G401.6 (cell line): ENCODE measurements at regions not wholly inside any gene's neighbourhood (a gene's known extent, or its start where the extent isn't known, plus 50 kb on each side); places are given as distances from the start of the nearest gene placed in this dataset.

ENCODE experiments used
- FAIRE-seq: peaks from 2 replicates; lab custom pipeline; 2012; peaks lifted over from hg19 to GRCh38; lab: Jason Lieb, UNC

DNA sequence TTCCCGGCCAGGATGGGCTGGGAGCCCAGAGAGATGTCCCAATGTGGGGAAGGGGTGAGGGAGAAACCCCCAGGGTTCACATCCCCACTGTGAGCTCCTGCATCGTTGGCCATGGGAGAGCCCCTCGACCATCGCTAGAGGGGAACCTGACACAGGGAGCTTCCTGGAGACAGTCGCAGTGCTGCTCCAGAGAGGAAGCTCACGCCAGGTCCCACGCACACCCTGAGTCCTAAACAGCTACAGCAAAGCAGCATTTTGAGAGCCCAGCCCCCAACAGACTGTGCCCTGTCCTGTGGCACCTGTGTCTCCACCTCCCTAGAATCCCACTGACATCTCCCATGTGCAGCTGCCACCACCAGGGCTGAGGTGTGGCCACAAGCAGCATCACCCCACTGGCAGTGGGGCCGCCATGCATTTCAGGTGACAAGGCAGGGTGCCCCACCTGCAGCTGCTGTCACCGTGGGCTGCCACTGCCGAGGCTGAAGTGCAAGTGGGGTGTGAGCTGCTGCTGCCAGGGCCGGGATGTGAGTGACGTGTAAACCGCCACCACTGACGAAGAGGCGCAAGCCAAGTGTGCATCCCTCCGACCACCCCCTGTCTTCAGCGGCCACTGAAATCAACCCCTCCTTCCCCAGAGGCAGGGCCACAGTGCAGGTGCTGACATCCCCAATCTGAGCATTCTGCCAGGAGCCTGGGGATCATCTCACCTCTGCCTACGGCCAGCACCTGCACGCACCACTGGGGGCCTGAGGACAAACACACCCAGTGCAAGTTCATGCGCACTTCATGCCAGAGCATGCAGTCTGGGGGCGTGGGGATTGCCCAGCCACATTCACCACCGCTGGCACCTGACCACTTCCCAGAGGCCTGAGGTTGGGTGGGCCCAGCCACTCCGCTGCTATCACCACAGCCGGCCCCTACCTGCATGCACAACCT is 467.7 kb upstream of the SALL3 start:
- FAIRE-seq: no peak

DNA sequence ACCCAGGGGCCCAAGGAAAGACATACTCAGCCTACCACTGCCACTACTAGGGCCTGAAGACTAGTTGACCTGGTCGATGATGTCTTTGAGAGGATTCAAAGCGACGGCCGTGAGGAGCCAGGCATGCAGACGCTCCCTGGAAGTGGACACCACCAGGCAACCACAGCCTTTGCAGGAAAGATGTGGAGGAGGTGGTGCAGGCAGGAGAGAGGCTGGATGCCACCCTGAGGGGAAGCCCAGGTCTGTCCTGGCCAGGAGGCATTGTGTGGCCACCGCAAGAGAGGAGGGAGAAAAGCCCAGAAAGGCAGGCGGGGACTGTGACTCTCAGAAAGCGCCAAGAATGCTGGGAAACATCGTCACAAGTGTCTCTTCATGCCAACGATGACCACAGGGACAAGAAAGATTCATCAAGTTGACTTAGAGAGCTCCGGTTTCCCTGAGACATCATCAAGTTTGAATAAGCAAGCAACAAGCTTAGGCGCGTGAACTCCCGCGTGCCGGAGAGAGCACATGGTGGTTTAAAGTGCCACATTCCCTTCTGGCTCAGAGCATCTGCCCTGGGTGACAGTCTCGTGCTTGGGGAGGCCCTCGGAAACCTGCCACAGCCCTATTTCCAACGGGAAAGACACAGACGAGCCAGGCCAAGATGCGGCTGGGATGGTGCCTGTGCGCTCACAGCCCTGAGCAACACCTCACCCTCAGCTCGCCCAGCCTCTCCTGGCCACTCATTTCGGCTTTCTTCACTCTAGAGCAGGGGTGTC is 464.5 kb upstream of the SALL3 start:
- no peak for FAIRE-seq

DNA sequence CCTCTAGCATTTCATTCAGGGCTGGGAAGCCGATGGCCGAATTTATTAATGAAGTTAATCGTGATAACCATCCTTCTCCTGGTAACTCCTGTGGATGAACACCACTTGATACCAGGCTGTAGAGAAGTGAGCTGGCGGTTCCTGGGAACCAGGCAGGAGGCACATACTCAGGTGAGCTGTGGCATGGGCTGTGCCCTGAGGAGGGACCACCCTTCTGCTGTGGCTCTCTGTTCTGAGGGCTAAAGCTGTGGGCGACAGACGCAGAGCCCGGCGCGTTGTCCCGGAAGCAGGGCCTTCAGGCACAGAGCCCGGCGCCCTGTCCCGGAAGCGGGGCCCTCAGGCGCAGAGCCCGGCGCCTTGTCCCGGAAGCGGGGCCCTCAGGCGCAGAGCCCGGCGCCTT is 462.3 kb upstream of the SALL3 start:
- FAIRE-seq: no peak

DNA sequence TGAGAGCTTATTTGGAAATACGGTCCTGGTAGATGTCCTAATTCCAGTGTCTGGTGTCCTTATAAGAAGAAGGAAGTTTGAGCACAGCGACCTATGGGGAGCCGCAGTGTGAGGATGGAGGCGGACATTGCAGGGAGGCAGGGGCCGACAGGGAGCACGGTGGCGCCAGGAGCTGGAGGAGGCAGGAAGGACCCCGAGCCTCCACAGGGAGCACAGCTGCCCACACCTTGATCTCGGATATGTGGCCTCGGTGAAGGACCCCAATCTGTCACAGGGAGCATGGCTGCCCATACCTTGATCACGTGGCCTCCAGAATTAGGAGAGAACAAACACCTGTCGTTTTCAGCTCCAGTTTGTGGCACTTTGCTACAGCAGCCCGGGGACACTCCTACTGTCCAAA is 461.6 kb upstream of the SALL3 start:
- FAIRE-seq: no peak

DNA sequence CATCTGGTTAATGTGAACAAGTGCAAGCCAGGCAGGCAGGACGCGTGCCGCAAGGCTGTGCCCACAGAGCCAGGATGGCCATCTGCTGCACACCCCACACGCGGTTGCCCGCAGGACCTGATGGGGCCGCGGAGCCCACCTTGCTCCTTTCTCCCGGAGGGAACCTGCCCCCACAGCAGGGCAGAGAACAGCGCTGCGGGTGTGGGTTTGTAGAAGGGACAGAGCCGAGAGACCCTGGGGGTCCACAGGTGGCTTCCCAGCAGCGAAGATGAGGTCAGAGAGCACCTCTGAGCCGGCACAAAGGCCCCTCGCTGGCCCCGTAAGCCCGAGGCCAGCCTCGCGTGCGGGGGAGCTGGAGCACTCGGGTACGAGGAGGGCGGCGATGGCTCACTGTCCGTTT is 460.8 kb upstream of the SALL3 start:
- FAIRE-seq: no peak

DNA sequence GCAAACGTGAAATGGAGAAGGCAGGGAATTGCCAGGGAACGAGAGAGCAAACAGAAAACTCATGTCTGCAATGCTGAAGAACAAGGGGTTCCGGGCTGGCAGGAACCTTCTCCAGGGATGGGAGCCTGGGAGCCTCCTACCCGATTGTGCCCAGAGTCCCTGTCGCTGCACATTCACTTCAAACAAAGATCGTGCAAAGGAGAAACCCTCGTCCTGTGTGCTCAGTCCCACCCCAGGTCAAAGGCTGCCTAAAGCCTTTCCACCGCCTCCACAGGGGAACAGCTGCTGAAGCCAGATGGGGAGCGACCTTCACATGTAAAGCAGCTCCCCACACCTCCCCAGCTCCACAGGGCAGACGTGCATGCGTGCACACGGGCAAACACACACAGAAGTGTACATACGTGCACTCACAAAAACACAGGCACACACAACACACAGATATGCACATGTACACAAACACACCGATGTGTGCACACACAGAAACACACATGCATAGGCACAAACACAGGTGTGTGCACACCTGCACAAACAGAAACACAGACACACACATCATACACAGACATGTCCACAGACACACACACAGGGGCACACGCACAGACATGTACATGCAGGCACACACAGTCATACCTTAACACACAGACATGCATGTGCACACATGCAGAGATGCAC is 460.1 kb upstream of the SALL3 start:
- FAIRE-seq: no peak

DNA sequence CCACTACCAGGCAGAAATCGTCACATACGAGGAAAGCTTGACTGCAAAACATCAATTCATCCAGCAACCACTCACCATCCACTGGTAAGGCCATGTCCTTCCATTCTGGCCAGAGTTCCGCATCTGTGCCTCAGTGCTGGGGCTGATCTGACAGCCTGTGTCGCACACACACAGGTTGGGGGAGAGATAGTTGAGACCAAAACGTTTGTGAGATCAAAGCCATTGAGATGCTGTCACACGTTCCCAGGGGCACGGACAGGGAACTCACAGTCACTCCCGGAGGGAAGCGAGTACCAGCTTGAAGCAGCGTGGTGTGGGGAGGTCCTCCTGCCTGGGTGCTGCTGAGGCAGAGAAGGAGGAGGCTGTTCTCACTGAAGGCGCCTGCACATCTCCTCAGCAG is 458.5 kb upstream of the SALL3 start:
- no peak for FAIRE-seq

DNA sequence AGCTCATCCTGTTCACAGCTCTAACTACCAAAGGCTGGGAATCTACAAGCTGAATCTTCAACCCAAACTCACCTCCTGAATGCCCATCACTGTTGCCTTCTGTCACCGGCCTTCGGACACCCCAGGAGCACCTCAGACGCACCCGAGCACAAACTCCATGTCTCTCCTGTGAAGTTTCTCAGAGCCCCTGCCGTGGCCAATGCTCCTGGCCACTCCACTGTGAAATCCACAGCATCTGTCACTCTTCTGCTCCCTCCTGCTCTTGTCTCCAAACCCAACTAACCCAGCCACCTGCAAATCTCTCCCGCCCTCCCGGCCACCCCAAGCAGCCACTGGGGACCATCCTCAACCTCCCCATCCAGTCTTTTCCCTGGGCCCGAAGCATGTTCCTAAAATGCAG is 457.9 kb upstream of the SALL3 start:
- no peak for FAIRE-seq

DNA sequence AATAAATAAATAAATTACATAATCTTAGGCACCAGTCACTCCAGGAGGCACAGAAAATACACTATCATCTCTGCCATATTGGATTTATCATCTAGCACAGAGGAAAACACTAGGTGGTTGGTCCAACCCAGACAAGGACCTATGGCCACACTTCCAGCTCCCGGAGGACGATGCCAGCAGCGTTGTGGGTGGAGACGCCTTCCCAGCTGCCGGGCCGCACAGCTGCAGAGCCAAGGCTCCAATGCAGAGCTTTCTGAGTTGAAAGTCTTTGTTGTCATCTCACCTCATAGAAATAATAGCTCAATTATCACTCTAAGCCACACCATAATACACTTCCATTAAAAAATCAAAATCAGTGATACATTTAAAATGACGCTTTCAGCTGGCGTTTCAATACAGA is 457.1 kb upstream of the SALL3 start:
- FAIRE-seq: no peak

DNA sequence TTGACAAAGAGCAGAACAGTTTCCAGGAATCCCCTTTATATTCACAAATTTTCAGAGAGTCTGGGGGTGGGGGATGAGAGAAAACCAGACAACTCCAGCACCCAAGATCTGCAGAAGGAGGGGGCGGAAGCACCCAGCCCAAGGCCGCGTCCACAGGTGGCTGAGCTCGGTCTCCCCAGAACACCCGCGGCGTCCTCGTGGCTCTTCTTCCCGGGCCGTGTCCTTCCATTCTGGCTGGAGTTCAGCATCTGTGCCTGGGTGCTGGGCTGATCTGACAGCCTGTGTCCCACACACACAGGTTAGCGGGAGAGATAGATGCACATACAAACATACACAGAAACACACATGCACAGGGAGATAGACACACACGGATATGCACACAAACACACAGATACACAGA is 455.8 kb upstream of the SALL3 start:
- no peak for FAIRE-seq

DNA sequence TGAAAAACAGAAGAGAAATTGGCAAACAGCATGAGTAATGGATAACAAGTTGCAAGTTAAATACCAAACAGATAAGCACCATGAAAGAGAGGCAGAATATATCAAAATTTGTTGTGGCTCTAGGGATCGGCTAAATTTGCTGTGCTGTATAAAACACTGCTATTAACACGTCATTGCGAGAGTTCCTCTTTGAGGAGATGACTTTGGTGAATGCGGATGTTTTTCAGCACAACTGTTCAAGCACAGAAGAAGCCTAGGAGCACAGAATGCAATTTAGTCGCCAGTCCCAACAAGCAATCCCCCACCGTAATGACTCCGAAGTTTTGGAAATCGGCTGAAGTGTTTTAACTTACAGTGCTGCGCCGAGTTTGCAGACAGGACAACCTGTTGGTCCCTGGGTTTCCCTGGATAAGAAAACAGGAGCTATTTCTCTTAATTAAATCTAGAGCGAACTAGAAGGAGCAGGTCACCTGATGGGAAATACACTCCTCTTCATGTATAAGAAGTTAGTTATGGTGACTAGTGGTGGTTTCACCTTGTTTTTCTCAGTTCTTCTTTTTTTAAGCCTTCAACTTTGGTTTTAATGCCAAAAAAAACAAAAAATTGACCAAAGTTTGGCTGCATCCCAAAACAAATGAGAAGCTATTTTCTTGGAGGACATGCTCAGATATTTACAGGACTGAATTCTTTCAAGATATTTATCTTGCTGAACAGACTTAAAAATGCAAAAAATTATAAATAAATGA is 454.1 kb upstream of the SALL3 start:
- FAIRE-seq: no peak

DNA sequence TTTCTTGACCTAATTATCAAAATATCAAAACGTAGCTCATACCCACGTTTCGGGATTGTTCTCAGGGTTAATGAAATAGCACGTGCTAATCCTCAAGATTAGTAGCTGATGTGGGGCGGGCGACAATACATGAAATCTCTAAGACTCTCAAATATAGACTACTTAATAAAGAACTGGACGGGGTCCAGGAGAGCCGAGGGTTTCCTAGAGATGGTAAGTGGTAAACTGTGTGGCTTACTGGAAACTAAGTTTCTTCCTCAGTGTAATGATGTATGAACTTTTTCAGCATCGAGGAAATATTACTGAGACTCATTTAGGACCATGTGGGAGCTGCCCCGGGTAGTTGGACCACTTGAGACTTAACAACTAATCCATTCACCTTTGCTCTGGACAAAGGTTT is 453.3 kb upstream of the SALL3 start:
- no peak for FAIRE-seq

DNA sequence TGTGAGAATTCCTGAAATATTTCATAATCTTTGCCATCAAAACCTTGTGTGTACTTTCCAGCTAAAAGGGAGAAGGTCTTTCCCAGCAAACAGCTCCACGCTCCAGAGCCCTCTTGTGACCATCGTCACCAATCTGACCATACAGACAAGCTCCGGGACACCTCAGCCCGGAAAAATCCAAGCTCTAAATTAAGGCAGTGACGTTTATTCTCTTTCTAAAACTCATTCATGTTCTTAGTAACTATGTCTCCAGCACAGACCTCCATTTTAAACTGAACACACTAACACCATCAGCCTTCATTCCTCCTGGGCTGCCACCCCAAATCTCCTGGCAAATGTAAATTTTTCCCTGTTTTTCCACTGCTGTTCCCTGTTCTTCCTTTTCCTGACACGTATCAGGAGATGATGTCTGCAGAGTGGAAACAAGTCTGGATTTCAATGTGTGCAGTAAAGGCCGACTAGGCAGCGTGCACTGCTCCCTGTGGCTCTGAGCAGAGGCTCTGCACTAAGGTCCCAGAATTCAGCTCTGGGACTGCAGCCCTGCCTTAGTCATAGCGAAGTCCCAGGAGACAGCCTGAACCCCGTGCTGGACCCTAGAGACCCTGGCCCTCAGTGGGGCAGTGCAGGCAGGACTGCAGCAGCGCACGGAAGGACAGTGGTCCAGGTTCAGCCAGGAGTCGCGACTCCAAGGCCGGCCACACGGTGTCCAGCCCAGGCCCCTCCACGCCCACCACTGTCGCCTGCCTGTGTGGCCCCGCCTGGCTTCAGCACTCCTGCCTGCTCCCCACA is 452.5 kb upstream of the SALL3 start:
- FAIRE-seq: no peak

DNA sequence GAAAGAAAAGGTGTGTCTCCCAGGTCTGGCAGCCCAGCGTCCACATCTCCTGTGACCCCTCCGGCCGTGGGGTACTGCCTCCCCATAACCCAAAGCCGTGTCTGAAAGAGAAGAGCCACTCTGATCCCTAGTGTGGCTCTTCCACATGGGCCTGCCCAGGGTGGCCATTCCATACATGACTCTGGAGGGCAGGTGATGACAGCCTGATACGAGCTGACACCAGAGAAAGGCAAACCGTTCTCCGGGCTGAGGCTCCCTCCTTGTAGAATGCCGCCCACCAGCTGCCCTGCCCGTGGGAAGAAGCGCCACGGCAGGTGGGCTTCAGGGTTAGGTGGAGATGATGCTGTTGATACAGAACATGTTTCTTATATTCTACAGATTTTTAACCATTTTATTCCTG is 451.6 kb upstream of the SALL3 start:
- FAIRE-seq: no peak

DNA sequence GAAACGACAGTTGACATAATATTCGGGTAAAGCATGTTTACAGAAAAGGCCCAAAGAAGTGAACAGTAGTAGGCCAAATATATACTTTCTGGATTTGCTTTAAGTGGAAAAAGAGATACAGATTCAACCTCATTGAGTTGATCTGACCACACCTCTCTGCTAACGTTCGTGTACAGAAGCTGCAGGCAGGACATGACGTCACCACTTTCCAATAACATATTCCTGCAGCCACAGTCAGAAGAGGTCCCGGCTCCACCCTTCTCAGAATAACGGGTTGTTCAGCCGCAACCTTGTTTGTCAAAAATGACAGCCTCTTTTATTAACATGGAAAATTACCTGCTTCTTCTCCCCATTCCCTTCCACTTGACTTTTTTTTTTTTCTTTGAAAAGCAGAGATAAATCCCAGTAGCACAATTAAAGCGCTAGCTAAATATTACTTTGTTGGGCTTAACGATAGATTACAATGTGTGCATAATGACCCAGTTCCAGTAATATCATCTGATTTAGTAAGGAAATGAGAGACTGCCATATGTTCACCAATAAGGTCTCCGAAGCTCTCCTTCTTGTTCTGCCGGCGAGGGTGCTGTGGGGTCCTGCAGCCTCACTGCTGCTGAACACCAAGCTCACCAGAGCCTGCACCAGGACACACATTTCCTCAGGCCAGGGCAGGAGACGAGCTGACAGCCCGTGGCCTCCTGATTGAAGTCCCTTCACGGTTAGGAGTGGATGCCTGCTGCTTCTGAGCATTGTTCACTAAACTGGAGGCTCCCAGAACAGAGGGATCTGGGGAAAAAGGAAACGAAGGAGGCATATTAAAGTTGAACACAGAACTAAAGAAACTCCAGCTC is 451.0 kb upstream of the SALL3 start:
- FAIRE-seq: no peak

DNA sequence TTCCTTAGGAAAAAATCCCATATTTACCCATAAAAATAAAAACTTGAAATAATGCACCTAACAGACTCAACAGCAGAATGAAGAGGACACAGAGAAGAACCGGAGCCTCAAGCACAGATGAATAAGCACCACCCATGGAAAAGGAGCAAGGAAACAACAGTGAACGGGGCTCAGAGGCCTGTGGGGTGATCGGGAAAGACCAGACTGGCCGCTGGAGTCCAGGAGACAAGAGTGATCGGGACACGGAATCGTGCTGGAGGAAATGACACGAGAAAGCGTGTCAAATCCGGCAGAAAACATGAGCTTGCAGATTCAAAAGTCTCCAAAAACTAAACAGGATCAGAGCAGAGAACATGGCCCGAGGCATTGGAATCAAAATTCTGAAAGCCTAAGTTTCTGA is 448.0 kb upstream of the SALL3 start:
- no peak for FAIRE-seq

DNA sequence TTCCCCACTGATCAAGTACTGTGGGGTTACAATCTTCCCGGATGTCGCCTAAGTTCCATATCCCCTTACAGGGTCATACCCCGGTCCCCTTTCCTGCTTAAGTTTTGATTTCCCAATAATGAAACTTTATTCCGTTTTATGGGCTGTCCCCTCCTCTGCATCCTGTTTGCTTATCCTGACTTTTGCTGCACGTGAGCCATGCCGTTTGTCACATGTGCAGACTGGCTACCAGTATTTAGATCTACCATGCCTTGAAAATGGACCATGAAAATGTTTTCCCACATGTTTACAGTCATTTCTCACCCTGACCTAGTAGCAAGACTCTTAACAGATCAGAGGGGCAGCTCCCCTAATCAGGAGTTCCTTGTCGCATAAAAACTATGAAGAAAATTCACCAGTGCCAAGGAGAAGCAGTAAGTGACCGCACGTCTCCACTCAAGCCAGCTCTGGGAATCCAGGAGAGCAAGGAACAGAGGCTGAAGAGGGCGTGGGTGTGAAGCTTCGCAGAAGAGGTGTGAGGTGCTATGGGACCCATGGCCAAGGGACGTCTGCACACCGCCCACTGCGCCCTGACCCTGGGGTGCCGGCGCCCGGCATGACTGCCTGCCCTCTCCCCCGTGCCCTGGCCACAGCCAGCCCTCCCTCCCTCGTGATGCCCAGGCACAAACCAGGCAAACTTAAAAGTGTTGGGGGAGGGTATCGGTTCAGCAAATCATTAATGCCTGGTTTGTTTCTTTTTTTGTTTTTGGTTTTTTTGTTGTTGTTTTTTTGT is 440.8 kb upstream of the SALL3 start:
- no peak for FAIRE-seq

DNA sequence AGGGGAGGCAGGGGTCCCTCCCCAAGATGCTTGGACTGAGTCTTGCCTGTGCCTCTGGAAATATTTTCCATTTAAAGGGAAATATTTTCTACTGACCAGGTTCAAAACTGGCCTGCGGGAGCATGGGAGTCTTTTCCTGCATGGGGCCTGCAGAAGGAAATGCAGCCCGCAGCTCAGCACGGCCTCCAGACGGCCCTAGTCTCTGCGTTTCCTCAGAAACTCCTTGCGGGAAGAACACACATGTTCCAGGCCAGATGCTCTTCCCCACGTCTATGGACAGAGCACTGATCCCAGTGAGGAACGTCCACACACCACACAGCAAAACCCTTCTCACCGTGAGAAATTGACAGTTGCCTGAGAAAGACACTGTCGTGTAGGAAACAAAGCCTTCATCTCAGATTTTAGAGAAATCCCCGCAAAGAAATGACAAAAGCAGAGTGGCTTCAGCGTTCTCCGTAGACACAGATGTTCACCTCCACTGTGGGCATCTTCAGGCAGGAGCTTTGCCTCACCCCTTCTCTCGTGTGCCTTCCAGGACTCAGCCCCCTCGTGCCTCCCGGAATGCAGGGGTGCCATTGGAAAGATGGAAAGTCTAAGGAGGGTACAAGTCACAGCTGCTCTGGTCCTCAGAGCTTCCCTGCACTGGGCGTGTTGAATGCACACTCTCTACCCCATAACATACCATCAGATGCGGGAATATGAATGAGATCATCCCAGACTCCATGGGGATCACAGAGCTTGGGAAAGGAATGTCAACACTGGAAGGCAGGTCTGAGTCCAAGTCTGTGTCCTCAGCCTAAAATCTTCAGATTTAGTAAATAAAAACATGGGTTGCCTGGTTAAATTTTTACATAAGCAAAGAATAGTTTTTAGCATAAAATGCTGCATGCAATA is 438.7 kb upstream of the SALL3 start:
- FAIRE-seq: no peak

DNA sequence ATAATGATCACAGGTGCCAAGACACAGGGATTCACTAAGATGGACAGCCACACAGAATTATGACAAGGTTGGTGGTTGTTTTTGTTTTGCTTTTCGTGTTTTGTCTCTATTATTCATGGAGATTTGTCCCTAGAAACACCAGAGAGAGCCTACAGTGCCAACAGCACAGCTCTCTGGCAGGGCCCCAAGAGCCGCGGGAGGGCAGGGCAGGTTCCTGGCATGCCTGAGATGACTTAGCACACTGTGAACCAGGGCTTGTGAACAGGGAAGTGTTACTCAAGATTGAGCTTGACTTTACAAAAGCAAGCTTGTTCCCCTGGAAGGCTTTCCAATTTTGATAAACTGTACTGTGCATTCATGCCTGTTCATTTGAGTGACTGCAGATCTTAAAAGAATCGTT is 437.4 kb upstream of the SALL3 start:
- no peak for FAIRE-seq
